ENCODE measurements at regions not wholly inside any gene's neighbourhood (a gene's known extent, or its start where the extent isn't known, plus 50 kb on each side); places are given as distances from the start of the nearest gene placed in this dataset.

GRCh38 chr4:120132935-120133334 is 66.3 kb upstream of the MAD2L1 start:
- Histone ChIP-seq H3K4me3 (ENCODE audit: low read depth in 2 of 2, low read length in 2 of 2) (no peak overlapping the region), H3K36me3 (ENCODE audit: control insufficient read depth, insufficient read depth, low read length) (no peaks in the 10 kb centered on the region; the same call in 1 of the 2 replicates), H3K27me3 (ENCODE audit: control insufficient read depth, insufficient read depth, low read length) (no peaks in the 10 kb centered on the region), H3K27ac (ENCODE audit: low read length) (no peak overlapping the region), H3K9me3 (ENCODE audit: control insufficient read depth, insufficient read depth, low read depth, low read length) (no peaks in the 10 kb centered on the region), H3K4me1 (ENCODE audit: control insufficient read depth, insufficient read depth, low read length) (no peaks in the 10 kb centered on the region)
- ChIA-PET CTCF (no interaction called here), POLR2A (no interaction called here)
- in situ Hi-C loops (cut with HindIII; ENCODE audit: low pct_unique_long_range_greater_than_20kb, low sequenced_read_pairs) (no loop called here), intact Hi-C loops (cut with micrococcal nuclease; ENCODE audit: unreplicated experiment) (no loop called here)
- no TSS peak for BruUV-seq (replicated peaks)
- ATAC-seq (no peak), DNase-seq (ENCODE audit: low read depth, low spot score) (no peak)
- TF ChIP-seq TCF7L2 (IDR thresholded peaks at IDR 0.05; ENCODE audit: low read depth, low read length) (no peak), REST (IDR thresholded peaks at IDR 0.05; ENCODE audit: insufficient read depth in 1 of 2, low read depth in 2 of 2, low read length in 1 of 2) (no peak), CTCF (IDR thresholded peaks at IDR 0.05) (no peak), SIN3A (IDR thresholded peaks at IDR 0.05; ENCODE audit: borderline replicate concordance, insufficient read depth, low read depth, low read length) (no peak)

GRCh38 chr4:120130786-120131185 is 64.1 kb upstream of the MAD2L1 start:
- TF ChIP-seq SIN3A (IDR thresholded peaks at IDR 0.05; ENCODE audit: borderline replicate concordance, insufficient read depth, low read depth, low read length), result no peak
- TF ChIP-seq TCF7L2 (IDR thresholded peaks at IDR 0.05; ENCODE audit: low read depth, low read length), result no peak
- no peak for TF ChIP-seq CTCF (IDR thresholded peaks at IDR 0.05)
- TF ChIP-seq REST (IDR thresholded peaks at IDR 0.05; ENCODE audit: insufficient read depth in 1 of 2, low read depth in 2 of 2, low read length in 1 of 2), result no peak
- TF ChIP-seq POLR2AphosphoS5 (IDR thresholded peaks at IDR 0.05; ENCODE audit: low read depth, low read length), result no peak
- DNase-seq (ENCODE audit: low read depth, low spot score), result no peak
- no peaks in the 10 kb centered on the region for H3K9me3 ChIP-seq (ENCODE audit: control insufficient read depth, insufficient read depth, low read depth, low read length)
- intact Hi-C loops (cut with micrococcal nuclease; ENCODE audit: unreplicated experiment) (no loop called here), in situ Hi-C loops (cut with HindIII; ENCODE audit: low pct_unique_long_range_greater_than_20kb, low sequenced_read_pairs) (no loop called here)
- BruUV-seq (replicated peaks), result no TSS peak
- no peaks in the 10 kb centered on the region for H3K27me3 ChIP-seq (ENCODE audit: control insufficient read depth, insufficient read depth, low read length)
- no peak overlapping the region for H3K4me3 ChIP-seq (ENCODE audit: low read depth in 2 of 2, low read length in 2 of 2)
- H3K27ac ChIP-seq (ENCODE audit: low read length), result no peak overlapping the region
- no peaks in the 10 kb centered on the region for H3K4me1 ChIP-seq (ENCODE audit: control insufficient read depth, insufficient read depth, low read length)
- ChIA-PET POLR2A (no interaction called here), CTCF (no interaction called here)
- ATAC-seq, result no peak
- no peaks in the 10 kb centered on the region; the same call in 1 of the 2 replicates for H3K36me3 ChIP-seq (ENCODE audit: control insufficient read depth, insufficient read depth, low read length)

Data from Panc1 (cell line).